ENCODE measurements at regions not wholly inside any gene's neighbourhood (a gene's known extent, or its start where the extent isn't known, plus 50 kb on each side); places are given as distances from the start of the nearest gene placed in this dataset.
"Not testable (repeated sequence)": the region's sequence is repeated elsewhere in the genome, so short reads cannot be mapped to it uniquely, and the experiment has no call there.

DNA sequence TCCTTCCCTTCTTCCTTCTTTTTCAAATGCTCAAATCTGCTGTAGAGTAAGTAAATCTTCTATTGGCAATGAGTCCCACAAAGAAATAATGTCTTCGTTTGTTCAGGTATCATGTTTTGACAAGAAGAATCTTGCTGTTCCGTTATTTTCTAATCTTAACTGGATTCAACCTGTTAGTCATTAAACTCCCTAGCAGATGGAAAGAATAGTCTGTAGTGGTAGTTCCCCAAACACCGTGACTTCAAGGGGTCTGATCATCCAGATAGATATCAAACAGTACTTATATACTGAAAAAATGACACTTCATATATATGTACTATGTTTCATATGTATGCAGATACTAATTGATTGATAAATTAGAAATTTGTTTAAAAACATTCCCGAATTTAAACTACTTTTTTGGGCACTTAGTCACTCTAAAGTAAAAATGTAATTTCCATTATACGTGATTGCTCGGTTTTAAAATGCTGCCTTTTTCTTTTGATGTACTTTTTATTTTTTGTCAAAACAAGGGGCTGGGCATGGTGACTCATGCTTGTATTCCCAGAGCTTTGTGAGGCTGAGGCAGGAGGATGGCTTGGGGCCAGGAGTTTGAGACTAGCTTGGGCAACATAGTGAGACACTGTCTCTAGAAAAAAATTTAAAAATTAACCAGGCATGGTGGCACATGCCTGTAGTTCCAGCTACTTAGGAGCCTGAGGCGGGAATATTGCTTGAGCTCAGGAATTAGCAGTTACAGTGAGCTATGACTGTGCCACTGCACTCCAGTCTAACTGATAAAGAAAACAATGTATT, 335.7 kb upstream of the SNX7 start:
- no peak for DNase-seq

- no peak for DNase-seq
These were observed 337.6 kb upstream of the SNX7 start for GRCh38 chr1:98323906-98324358.

DNA sequence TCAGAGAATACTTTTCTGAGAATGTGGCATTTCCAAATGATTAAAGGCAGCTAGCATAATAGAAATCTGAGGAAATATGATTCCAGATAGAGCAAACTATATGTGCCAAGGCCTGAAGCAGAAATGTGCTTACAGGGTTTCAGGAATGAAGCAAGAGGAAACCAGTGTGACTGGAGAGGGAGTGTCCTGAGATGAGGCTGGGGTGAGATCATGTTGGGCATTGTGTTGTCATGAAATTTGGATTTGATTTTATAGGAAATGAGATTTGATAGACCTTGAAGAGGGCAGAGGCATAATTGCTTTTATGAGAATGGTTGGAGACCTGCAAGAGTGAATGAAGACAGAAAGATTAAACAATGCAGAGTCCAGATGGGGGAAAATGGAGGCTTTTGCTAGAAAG, 338.1 kb upstream of the SNX7 start:
- no peak for DNase-seq

DNA sequence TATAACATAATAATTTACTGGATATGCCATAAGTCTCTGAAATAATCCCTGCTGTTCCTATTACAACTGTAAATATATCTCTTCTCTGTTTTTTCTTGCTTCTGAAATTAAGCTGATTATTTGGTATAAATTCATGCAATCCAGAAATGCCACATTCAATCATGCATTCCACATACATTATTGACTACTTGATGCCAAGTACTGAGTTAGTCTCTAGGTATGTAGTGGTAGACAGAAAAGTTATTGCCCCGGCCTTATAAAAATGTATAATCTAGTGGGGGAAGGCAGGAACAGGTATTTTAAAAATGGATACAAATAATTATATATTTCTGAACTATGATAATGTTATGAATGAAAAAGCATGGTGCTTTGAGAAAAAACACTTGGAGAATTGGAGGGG, 338.6 kb upstream of the SNX7 start:
- DNase-seq: no peak

DNA sequence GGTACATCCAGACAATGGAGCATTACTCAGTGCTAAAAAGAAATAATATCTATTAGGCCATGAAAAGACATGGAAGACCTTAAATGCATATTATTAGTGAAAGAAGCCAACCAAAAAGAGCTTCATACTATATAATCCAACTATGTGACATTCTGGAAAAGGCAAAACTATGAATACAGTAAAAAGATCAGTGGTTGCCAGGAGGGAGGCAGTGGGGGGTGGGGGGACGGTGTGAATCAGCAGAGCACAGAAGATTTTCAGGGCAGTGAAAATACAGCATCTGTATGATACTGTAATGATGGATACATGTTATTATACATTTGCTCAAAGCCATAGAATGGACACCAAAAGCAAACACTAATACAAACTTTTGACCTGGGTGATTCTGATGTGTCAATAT, 339.4 kb upstream of the SNX7 start:
- DNase-seq: no peak

GRCh38 chr1:98321191-98321590, 340.3 kb upstream of the SNX7 start:
- no peak for DNase-seq

- no peak for DNase-seq
These were observed 345.1 kb upstream of the SNX7 start for GRCh38 chr1:98316286-98316905.

- DNase-seq: no peak
These were observed 346.2 kb upstream of the SNX7 start for GRCh38 chr1:98315309-98315708.

- no peak for DNase-seq
These were observed 346.9 kb upstream of the SNX7 start for GRCh38 chr1:98314601-98315000.

- DNase-seq: no peak
These were observed 354.9 kb upstream of the SNX7 start for GRCh38 chr1:98306517-98307089.

GRCh38 chr1:98305362-98305761, 356.2 kb upstream of the SNX7 start:
- no peak for DNase-seq

DNA sequence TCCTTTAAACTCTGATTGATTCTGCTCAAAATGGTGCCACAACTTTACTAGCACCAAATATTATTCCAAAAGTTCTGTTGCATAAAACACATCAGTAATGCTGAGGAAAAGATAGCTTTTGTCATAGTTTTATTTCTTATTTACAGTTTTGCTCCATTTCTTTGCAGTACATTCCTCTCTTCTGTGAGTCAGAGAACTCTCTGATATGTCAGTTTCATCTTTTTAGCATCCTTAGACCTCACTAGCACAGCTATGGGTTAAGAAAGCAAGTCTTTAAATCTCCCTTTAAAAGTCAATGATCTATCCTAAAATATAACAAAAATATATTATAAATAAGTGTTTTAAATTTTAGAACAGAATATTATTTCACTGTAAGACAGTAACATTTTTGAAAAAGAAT, 356.6 kb upstream of the SNX7 start:
- no peak for DNase-seq

- no peak for DNase-seq
These were observed 361.7 kb upstream of the SNX7 start for GRCh38 chr1:98299861-98300260.

DNA sequence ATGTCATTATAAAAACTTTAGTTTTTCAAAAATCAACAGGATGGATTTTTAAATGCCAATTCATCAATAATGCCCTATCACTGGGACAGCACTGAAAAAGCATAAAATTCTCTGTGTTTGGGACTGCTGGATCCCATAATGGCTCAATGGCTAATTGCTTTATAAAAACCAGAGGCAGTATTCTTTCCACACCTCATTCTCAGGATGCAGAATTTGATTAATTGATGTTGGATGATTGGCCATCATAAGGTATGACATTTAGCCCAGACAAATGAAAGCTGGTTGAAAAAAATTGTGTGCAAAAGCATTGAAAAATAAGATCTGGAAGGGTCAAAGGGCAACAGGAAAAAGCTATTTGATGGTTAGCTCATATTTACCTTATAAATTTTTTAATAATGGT, 362.2 kb upstream of the SNX7 start:
- no peak for DNase-seq

GRCh38 chr1:98298319-98298718, 363.2 kb upstream of the SNX7 start:
- no peak for DNase-seq

DNA sequence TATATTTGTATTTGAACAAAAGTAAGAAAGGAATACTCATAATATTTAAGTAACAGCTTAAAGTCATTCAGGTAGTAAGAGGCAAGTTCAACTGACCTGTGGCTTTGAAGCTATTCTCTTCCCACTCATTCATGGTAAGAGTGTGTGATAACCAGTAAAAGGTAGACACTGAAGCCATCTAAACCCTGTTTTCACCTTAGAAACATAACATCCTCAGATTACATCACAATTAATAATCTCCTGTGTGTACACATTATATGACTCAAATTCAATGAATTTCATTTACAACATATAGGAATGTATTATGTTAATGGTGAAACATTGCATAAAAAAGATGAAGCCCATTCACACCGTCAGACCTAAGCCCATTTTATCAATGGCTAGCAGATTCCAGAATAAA, 364.8 kb upstream of the SNX7 start:
- DNase-seq: no peak

DNA sequence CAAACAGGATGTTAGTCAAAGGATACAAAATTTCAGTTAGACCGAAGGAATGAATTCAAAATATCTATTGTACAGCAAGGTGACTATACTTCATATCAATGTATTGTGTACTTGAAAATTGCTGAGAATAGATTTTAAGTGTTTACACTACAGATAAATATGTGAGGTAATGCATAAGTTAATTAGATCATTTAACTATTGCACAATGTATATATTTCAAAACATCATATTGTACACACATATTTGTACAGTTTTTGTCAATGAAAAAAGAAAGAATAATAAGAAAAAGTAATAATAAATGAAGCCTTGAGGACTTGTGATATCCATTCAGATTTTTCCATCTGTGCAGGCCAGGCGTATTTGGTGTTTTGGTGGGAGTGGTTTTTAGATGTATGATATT, 367.4 kb upstream of the SNX7 start:
- DNase-seq: no peak

- DNase-seq: no peak
These were observed 368.5 kb upstream of the SNX7 start for GRCh38 chr1:98292994-98293393.

- no peak for DNase-seq
These were observed 368.5 kb upstream of the DPYD start for GRCh38 chr1:98289311-98289710.

GRCh38 chr1:98288494-98288893, 367.7 kb upstream of the DPYD start:
- DNase-seq: no peak

DNA sequence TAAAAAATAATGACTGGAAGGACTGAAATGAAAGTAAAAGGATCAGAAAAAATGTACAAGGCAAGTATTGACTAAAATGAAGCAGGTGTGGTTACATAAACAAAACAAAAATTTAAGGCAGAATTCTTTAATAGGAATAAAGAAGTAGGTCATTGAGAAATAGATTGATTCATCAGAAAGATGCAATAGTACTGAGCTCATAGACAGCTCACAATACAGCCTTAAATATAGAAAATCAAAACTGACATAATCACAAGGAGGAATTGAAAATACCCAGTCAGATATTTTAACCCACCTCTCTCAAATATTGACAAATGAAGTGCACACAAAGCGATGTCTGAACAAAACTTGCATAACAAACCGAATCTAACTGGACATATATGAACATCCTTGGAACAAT, 366.8 kb upstream of the DPYD start:
- DNase-seq: no peak

DNA sequence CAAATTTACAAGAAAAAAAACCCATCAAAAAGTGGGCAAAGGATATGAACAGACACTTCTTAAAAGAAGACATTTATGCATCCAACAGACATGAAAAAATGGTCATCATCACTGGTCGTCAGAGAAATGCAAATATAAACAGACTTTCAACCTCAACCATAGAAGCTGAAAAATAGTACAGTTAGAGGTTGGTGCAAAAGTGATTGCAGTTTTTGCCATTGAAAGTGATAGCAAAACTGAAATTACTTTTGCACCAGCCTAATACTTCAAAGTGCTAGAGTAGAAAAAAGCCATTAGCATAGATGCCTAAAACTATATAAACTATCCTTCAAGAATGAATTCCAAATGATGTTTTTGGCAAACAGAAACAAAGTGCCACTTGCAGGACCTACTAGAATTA, 365.8 kb upstream of the DPYD start:
- DNase-seq: no peak

DNA sequence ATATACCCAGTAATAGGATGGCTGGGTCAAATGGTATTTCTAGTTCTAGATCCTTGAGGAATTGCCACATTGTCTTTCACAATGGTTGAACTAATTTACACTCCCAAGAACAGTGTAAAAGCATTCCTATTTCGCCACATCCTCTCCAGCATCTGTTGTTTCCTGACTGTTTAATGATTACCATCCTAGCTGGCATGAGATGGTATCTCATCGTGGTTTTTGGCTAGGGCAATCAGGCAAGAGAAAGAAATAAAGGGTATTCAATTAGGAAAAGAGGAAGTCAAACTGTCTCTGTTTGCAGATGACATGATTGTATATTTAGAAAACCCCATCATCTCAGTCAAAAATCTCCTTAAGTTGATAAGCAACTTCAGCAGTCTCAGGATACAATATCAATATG, 364.5 kb upstream of the DPYD start:
- DNase-seq: not testable (repeated sequence)

DNA sequence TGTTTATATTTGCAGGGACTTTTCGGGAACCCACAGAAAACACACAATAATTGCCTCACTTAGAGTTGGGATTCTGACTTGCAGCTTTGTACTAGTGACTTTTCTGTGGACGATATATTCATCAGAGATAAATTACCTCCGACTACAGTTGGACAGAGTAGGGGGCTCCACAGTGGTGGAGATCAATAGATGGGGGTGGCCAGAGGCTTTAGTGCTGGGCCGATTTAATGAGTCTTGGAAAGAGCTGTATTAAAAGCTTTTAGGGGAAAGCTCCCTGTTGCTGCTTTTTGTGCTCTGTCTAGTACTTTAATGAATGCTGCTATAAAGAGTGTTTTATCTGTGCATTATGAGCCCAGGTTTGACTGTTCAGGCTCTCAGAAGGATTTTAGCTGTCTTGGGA, 359.2 kb upstream of the DPYD start:
- no peak for DNase-seq

DNA sequence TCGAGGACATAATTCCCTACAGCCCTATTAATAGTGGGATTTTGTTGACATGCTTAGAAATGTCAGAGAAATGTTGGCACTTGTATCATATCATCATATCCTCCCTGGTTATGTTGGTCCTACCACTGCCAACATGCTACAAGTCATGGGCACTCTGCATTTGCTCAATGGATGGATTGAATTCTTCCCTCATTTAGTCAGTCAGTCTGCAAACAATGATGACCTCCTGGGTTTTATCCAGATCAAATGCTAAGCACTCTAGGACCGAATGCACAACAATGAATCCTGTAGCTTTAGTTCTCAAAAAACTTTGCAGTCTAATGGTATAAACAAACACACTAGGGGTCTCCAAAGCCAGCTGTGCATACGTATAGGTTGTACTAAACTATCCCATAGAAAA, 357.2 kb upstream of the DPYD start:
- DNase-seq: no peak

All from NCI-H2029 treated with DMSO at 0.1 percent for 48 hours (cell line).